Activated CD8-positive, alpha-beta memory T cell treated with anti-CD3 and anti-CD28 coated beads, Interleukin-2, amount 50 U/mL, for 24 hours (primary cell): ENCODE measurements at regions not wholly inside any gene's neighbourhood (a gene's known extent, or its start where the extent isn't known, plus 50 kb on each side); places are given as distances from the start of the nearest gene placed in this dataset.
"Not testable (repeated sequence)": the region's sequence is repeated elsewhere in the genome, so short reads cannot be mapped to it uniquely, and the experiment has no call there.

Source experiments
- DNase-seq: peaks from one replicate; pipeline ENCODE4 v3.0.0-alpha.2; 2020; ENCODE audit errors: extremely low read depth

DNA sequence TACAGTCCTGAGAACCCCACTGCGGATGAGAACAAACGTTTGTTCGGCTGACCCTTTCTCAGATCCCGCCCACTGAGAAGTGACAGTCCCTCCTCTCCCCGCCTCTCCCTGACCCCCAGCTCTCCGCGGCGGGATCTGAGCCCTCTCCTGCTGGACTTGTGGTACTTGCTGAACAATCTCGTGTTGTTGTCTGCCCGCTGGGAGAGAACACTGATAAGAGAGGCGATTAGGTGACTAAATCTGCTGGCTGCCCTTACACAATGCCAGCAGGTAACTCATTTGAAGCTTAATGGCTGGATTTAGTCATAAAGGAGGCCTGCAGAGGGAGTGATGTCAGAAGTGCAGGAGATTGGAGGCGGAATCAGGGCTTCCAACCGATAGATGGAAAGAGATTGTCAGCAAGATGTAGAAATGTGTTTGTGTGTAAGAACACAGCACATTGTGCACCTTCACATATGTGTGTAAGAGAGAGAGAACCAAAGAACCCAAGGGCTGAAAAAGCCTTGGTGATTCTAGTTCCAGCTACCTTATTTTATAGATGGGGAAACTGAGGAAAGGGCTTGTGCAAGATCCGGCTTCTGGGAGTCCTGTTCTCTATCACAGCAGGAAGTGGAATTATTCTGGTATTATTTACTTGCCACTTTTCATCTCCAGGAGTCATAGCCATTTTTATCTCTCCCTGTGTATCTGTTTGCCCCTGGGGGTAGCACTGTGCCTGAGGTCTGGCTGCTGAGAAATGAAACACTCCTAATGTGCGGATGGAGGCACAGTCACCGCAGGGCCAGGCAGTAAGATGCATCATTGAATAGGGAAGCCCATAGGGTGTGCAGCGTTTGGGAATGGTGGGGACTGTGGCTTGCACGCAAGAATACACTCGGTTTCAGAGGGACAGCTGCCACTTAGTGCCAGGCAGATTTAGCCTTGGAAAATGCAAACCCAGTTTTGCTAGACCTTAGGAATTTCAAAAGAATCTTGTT lies 203.7 kb upstream of the MSX2 start:
- DNase-seq, result no peak

DNA sequence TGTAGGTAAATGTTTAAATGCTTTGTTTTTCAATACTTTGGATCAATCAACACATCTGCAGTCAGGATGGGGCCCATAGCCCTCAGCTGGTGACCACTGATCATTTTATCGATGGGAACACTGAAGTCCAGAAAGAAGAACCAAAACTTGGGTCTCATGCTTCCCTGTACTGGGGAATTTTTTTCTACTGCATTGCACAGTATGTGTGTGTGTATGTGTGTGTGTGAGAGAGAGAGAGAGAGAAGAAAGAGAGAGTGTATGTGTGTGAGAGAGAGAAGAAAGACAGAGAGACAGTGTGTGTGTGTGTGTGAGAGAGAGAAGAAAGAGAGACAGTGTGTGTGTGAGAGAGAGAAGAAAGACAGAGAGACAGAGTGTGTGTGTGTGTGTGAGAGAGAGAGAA lies 202.9 kb upstream of the MSX2 start:
- DNase-seq, result no peak

DNA sequence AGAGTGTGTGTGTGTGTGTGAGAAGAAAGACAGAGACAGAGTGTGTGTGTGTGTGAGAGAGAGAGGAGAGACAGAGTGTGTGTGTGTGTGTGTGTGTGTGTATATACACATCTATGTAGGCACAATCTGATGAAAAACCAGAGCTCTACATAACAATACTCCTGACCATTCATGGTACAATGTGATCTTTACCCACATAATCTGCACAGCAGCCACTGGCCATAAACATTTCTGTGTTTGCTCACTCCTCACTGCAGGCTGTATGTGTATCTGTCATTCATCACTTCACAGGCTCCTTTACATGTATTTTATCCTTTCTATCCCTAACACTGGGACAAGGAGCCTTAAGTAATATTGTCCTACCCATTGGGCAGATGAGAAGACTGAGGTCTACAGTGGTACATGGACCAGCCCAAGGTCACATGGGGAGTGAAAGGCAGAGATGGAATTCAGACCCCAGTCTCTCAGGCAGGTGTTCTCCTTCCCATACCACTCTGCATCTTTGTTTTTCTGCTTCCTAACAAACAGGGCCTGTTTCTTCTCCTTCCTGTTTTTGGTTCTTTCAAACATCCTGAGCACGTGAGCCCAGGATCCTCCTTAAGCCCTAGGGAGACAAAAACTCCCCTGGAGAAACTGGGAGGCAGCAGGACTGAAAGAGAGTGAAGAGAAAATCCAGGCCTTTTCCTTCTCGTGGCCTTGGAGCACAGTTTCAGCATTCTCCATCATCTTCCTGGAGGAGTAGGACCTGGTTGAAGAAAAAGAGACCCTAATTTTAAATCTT lies 201.7 kb upstream of the MSX2 start:
- DNase-seq, result no peak

DNA sequence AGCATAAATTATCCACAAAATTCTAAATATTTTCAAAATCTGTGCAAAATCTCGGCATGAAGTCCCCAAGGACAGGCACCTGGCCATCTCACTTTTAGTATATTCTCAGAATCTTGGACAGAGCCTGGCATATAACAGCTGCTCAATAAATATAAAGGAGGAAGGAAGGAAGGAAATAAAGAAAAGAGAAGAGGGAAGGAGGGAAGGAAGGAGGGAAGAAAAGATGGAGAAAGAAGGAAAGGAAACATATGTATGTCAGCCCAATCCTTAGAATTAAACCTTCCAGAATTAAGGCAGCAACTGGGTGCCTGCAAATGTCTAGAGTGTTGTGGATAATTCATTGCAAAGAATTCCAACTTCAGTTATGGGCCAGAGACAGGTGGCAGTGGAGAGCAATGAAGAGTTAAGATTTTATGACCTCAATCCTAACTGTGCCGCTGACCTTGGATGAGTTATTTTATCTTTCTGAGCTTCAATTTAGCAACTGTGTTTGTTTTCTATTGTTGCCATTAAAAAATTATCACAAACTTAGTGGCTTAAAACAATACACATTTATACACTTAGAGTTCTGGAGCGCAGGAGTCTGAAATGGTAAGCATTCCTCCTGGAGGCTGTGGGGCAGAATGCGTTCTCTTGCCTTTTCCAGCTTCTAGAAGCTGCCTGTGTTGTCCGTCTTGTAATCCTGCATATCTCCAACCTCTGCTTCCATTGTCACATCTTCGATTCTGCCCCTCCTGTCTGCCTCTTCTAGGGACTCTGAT lies 200.9 kb upstream of the MSX2 start:
- DNase-seq, result no peak

DNA sequence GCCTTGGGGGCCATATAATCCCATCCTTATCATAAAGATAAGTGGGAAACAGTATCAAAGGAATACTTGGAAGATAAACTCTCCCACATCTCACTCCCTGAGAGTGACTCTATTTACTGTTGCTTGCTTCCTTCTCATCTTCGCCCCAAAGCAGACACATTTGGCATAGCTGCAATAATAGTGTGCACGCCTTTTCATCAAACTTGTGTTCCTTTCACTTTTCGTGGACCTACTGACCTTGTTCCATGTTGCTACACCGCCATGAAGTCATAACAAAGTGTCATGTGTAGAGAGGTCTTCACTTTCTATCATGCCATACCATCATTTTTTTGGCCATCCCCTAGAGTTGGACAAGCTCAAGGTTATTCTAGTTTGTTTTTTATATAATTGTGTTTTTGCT lies 200.0 kb upstream of the MSX2 start:
- no peak for DNase-seq

DNA sequence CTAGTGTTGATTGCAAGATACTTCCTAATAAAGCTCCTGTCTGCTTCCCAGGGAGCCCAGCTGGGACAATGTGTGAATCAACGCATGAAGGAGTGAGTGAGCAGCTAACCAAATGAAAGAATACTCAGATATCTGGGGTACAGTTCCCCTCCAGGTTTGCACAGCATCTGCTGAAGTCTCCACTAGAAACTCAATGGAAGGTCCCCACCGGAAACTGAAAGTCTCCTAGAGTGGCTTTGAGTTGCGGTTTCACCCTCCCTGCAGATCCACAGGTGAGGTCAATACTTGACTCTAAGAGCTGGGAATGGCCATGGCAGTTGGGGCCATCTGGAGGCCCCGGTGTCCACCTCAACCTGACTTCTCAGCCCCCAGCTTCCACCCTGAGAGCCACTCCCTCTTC lies 198.2 kb upstream of the MSX2 start:
- no peak for DNase-seq

DNA sequence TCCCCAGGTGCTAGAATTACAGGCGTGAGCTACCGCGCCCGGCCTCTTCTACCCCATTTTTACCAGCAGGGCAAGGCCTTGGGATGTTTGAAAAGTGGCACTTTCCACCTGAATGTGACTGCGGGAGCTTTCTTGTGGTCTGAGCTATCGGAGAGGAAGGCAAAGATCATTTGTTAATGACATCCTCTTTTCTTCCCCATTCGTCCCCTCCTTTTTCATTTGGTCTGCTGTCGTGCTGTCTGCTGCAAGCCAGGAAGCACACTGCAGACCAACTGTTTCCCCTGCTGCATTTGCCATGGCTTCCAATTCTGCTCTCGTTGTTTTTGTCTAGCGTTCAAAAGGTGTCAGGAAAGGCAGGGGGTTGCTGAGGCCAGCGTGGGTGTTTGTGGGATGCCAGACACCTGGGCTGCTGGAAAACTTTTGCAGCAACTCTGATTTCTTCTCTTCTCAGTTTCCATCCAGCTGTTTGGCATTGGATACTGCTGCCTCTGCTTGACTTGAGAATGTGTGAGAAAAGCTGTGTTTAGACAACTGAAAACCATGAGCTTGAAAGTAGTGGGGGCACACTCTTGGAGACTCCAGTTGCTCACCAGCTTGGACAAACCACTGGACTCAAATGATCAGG lies 196.4 kb upstream of the MSX2 start:
- DNase-seq, result no peak

DNA sequence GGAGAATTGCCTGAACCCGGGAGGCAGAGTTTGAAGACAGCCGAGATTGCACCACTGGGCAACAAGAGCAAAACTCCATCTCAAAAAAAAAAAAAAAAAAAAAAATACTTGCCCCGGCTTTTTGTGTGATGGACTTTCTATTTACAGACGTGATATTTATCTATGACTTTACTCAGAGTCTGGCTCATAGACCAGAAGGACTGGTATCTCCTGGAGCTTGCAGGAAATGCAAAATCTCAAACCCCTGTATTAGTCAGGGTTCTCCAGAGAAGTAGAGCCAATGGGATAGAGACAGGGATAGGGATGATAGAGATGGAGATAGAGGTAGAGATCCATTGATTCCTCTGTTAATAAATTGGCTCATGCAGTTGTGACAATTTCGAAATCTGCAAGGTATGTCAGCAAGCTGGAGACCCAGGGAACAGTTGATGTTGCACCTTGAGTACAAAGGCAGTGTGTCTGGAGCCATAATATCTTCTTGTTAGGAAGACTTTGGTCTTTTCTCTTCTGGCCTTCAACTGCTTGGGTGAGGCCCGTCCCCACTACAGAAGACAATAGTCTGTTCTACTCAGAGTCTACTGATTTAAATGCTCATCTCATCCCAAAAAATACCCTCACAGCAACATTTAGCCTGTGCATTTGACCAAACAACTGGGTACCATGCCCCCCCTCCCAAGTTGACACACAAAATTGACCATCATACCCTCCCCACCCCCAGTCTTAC lies 195.4 kb upstream of the MSX2 start:
- no peak for DNase-seq

DNA sequence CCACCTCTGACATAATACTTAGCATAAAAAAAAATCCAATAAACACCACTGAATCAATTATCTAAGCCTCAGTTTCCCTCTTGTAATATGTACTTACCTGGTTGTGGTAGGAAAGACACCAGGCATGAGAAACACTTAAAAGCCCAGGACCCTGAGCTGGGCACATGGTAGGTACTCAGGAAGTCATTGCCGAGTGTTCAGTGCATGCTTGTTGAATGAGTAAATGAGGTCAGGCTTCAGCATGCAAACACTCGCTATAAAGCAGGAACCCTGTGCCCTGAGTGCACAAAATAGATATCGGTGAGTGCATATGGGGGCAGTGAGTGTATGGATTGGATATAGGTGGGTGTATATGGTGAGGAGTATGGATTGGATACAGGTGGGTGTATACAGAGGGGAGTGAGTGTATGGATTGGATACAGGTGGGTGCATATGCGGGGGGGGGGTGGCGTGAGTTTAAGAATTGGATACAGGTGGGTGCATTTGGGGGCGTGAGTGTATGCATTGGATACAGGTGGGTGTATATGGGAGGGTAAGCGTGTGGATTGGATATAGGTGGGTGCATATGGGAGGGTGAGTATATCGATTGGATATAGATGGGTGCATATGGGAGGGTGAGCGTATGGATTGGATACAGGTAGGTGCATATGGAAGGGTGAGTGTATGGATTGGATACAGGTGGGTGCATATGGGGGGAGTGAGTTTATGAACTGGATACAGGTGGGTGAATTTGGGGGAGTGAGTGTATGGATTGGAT lies 194.3 kb upstream of the MSX2 start:
- no peak for DNase-seq

DNA sequence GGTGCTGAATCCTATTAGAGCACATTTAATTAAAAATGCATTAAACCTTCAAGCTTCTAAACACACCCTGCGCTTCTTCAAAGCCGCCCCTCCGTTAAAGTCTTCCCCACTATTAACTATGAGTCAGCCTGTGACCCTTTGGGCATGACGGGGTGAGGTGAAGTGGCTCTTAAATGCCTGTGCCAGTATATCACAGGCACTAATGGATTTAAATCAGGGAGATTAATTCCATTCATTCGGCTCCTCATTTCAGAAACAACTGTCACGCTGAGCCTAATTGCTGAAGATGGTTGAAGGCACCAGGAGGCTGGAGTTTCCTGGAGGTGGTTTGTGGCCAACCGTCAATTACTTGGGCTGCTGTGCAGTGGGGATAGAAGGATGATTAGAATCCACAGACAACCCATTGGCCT lies 192.6 kb upstream of the MSX2 start:
- no peak for DNase-seq

DNA sequence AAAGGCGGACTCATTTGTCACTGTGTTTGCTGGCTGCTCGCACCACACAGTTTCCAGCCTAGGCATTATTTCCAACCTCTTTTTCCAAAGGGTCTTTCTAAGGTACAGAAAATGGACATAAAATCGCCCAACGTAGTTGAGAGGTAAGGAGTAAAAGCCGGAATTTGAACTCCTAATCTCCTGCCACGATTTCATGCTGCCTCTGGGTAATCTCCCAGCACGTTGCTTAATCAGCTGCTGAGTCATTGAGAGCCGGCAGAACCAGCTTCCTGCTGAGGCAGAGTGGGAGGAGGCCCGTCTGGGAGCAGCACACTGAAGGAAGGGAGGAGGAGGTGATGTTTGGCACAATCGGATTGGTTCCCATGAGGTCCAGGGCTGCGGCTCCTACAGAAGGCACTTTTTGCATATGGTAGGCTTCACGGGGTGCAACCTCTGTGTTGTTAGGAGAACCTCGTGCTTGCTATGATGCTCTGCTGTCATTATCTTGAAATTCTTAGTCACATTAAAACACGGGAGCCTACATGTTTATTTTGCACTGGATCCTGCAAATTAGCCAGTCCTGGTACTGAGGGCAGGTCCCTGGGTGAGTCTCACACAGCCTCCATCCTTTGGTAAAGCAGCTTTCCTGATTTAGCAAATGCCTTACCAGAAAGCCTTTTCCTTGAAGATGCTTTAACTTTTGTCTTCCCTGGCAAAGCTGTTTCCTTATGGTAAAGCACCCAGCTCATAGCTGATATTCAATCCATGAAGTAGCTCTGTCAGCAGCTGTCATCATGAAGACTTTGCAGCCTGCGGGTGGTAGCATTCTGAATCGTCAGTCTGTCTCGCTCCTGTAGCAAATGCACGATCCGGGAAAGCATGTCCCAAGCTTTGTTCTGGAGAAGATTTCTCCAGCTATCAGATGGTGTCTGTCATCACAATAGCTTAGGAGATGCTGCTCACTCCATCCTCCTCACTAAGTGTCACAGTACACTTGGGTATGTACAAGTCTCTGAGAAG lies 191.6 kb upstream of the MSX2 start:
- no peak for DNase-seq

DNA sequence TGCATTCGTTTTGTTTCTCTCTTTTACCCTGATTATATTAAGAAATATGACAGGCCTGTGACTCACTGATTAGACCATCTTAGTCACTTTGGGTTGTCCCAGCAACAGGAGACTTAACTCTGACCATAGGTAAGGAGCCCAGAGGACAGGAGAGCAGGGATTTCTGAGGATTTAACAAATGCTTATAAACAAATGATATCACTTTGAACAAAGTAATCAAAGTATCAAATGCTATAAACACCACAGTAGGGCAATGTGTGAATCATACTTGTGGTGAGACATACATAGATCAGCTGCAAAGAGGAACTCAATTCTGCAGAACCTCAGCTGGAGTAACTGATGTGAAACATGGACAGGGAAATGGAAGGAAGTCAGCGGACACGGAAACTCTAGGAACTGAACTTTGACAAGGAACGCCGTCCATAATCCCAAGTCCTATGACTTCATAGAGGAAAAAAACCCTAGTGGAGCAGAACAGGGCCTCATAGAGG lies 190.6 kb upstream of the MSX2 start:
- no peak for DNase-seq

DNA sequence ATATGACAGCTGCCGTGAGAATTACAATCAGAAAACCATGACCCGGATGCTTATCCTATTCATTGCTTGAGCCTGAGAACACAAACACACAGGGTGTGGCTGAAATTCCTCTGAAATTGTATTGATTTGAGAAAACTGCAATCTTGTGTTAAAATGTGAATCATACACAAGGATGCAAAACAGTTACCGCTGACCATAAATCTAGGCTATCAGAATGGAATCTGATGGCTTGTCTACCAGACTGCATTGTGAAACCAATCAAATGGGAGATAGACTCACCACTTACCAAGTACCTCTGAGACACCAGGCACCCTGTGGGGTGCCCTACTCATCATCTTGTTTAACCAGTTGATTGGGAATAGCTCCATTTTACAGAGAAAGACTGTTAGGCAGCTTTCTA lies 188.7 kb upstream of the MSX2 start:
- DNase-seq, result no peak

DNA sequence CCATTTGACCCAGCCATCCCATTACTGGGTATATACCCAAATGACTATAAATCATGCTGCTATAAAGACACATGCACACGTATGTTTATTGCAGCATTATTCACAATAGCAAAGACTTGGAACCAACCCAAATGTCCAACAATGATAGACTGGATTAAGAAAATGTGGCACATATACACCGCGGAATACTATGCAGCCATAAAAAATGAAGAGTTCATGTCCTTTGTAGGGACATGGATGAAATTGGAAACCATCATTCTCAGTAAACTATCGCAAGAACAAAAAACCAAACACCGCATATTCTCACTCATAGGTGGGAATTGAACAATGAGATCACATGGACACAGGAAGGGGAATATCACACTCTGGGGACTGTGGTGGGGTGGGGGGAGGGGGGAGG lies 184.6 kb upstream of the MSX2 start:
- not testable (repeated sequence) for DNase-seq

DNA sequence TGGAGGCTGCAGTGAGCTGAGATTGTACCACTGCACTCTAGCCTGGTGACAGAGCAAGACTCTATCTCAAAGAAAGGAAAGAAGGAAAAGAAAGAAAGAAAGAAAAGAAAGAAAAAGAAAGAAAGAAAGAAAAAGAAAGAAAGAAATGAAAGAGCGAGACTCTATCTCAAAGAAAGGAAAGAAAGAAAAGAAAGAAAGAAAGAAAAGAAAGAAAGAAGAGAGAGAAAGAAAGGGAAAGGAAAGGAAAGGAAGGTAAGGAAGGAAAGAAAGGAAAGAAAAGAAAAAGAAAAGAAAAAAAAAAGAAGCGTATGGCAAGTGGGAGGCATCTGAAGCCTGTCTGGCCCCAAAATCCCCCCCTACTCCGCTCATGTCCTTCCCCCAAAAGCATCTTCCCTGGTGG lies 182.3 kb upstream of the MSX2 start:
- no peak for DNase-seq

DNA sequence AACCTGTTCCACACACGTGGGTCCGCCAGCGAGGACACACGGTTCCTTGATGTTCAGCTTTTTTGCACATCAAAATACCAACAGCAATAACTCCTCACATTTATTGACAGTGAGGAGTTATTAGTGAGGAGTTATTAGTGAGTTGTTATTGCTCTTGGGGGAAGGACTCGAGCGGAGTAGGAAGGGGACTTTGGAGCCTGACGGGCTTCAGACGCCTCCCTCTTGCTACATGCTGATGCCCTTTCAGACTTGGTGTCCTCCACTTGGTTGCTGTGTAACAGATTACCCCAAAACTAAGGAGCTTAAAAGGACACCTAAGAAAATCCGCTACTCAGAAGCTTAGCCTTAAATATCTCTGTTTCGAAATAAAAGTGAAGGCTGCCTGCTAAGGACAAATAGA lies 181.9 kb upstream of the MSX2 start:
- no peak for DNase-seq

DNA sequence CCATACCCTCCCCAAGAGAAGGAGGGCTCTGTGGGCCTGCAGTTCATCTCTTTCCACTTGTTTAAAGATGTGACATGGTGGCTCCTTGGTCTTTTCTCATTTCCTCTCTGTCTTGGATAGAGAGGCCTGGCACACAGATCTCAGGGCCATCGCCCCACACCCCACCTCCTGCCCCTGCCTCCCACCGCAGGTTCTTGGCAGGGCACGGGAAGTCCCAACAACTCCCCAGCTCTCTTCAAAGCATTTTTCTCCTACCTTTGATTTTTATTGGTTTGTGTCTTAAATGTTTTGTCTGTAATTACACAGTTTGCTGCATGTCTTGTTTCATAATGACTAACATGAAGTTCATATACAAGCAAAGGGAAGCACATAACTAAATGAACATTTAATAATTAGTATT lies 178.5 kb upstream of the MSX2 start:
- DNase-seq, result no peak

DNA sequence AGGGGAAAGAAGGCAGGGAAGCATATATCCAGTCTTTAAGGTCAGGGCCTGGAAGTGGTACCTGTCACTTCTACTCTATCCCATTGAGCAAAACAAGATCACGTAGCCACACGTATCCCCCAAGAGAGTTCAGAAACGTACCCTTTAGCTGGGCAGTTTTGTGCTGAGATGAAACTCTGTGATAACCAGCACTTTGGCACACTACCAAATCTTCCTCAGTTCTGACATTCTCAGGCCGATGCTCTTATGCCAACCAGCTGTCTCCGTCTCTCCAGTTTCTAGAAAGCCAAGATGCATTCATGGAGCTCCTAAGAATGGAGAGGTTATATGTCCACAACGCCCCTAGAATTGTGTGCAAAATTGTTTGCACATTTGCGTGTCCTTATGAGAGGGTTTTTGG lies 176.6 kb upstream of the MSX2 start:
- no peak for DNase-seq

DNA sequence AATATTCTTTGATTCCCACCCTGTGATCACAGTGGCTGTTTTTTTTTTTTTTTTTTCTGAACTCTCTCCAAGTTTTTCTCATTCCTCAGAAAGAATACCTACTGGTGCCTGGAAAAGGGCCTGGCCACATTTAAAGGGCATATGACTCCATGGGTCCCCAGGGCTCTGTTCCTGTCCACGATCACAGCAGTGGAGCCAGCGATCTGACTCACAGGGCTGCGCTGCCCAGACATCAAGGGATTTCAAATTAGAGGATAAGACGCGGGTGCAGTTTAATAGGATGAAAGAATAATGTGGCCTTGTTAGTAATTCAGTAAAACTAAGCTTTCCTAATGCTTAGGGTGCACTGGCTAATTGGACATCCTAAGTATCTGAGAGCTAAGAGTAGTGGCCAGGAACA lies 175.1 kb upstream of the MSX2 start:
- DNase-seq, result no peak
